ENCODE measurements at regions not wholly inside any gene's neighbourhood (a gene's known extent, or its start where the extent isn't known, plus 50 kb on each side); places are given as distances from the start of the nearest gene placed in this dataset.

DNA sequence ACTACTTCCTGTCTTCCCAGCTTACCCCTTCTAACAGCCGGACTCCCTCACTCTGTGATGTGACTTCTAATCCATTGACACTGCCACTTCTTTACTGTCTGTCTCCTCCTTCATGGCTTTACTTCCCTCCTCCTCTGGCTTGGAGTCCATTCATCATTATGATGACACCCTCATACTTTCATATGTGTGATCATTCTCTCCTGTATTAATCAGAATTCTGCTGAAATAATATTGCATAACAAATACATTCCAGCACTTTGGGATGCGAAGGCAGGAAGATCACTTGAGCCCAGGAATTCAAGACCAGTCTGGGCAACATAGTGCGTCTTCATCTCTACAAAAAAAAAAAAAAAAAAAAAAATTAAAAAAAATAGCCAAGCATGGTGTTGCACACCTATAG lies 147.9 kb upstream of the BTBD3 start:
- TF ChIP-seq RAD21 (CRISPR knock-in tag; IDR thresholded peaks at IDR 0.05), result no peak
- TF ChIP-seq NFYC (CRISPR knock-in tag; IDR thresholded peaks at IDR 0.05), result no peak
- TF ChIP-seq, protein P1, sequence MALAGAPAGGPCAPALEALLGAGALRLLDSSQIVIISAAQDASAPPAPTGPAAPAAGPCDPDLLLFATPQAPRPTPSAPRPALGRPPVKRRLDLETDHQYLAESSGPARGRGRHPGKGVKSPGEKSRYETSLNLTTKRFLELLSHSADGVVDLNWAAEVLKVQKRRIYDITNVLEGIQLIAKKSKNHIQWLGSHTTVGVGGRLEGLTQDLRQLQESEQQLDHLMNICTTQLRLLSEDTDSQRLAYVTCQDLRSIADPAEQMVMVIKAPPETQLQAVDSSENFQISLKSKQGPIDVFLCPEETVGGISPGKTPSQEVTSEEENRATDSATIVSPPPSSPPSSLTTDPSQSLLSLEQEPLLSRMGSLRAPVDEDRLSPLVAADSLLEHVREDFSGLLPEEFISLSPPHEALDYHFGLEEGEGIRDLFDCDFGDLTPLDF (CRISPR knock-in tag; IDR thresholded peaks at IDR 0.05), result no peak
- TF ChIP-seq JUND (CRISPR knock-in tag; IDR thresholded peaks at IDR 0.05), result no peak
- no peak for TF ChIP-seq CEBPB (IDR thresholded peaks at IDR 0.05; ENCODE audit: borderline replicate concordance, low read depth, low read length)
- no peak for TF ChIP-seq EP300 (IDR thresholded peaks at IDR 0.05; ENCODE audit: low read depth in 2 of 2, low read length in 2 of 2)
- TF ChIP-seq EP300 (CRISPR knock-in tag; IDR thresholded peaks at IDR 0.05; ENCODE audit: borderline replicate concordance), result no peak
